H9 (cell line): ENCODE measurements at regions not wholly inside any gene's neighbourhood (a gene's known extent, or its start where the extent isn't known, plus 50 kb on each side); places are given as distances from the start of the nearest gene placed in this dataset.
A peak's percentile ranks its signal among the peaks of the same experiment; 100 is the strongest.
"Not testable (repeated sequence)": the region's sequence is repeated elsewhere in the genome, so short reads cannot be mapped to it uniquely, and the experiment has no call there.

Experiments
- DNase-seq: peaks from one replicate; pipeline ENCODE4 v3.0.0-alpha.2; 2017
- H2AFZ ChIP-seq: one replicate; pipeline ENCODE4 v1.6.1; 2013; ENCODE audit warnings: mild to moderate bottlenecking, low read length, control low read depth, moderate library complexity
- H2AK5ac ChIP-seq: 2 replicates; pipeline ENCODE4 v1.6.1; 2013; ENCODE audit warnings: low read length, control low read depth, mixed read lengths; ENCODE audit not compliant: insufficient read length
- H2BK120ac ChIP-seq: one replicate; pipeline ENCODE4 v1.6.1; 2013; ENCODE audit warnings: low read depth, mild to moderate bottlenecking, low read length, control low read depth, inconsistent platforms; ENCODE audit not compliant: poor library complexity, severe bottlenecking
- H2BK12ac ChIP-seq: 2 replicates; pipeline ENCODE4 v1.6.1; 2013; ENCODE audit warnings: low read length, control low read depth, mixed read lengths, low read depth; ENCODE audit not compliant: insufficient read length
- H2BK15ac ChIP-seq: 2 replicates; pipeline ENCODE4 v1.6.1; 2013; ENCODE audit warnings: low read depth, low read length, control low read depth
- H2BK20ac ChIP-seq: one replicate; pipeline ENCODE4 v1.6.1; 2013; ENCODE audit warnings: low read depth, mild to moderate bottlenecking, low read length, control low read depth, inconsistent platforms; ENCODE audit not compliant: poor library complexity, severe bottlenecking
- H2BK5ac ChIP-seq: 2 replicates; pipeline ENCODE4 v1.6.1; 2013; ENCODE audit warnings: low read length, control low read depth, mixed read lengths; ENCODE audit not compliant: insufficient read length
- H3K14ac ChIP-seq: 2 replicates; pipeline ENCODE4 v1.6.1; 2013; ENCODE audit warnings: low read length, control low read depth; ENCODE audit not compliant: insufficient read depth
- H3K18ac ChIP-seq: 2 replicates; pipeline ENCODE4 v1.6.1; 2013; ENCODE audit warnings: low read depth, mild to moderate bottlenecking, mixed read lengths, low read length, control low read depth; ENCODE audit not compliant: insufficient read length
- H3K23ac ChIP-seq: 2 replicates; pipeline ENCODE4 v1.6.1; 2013; ENCODE audit warnings: low read length, control low read depth, mixed read lengths, low read depth; ENCODE audit not compliant: insufficient read length
- H3K23me2 ChIP-seq: 2 replicates; pipeline ENCODE4 v1.6.1; 2013; ENCODE audit warnings: low read depth, mild to moderate bottlenecking, mixed read lengths, low read length, control low read depth; ENCODE audit not compliant: insufficient read length, poor library complexity, severe bottlenecking
- H3K27ac ChIP-seq: 2 replicates; pipeline ENCODE4 v1.5.1; 2013; ENCODE audit warnings: low read length, control low read depth, mixed read lengths, low read depth; ENCODE audit not compliant: insufficient read length
- H3K27me3 ChIP-seq: 2 replicates; pipeline ENCODE4 v1.6.1; 2013; ENCODE audit warnings: low read length, control low read depth, inconsistent platforms; ENCODE audit not compliant: insufficient read depth
- H3K4ac ChIP-seq: 2 replicates; pipeline ENCODE4 v1.6.1; 2013; ENCODE audit warnings: low read depth, mild to moderate bottlenecking, control low read depth, inconsistent platforms, low read length, moderate library complexity
- H3K4me1 ChIP-seq: 2 replicates; pipeline ENCODE4 v1.6.1; 2013; ENCODE audit warnings: low read length, control low read depth, inconsistent platforms; ENCODE audit not compliant: insufficient read depth
- H3K4me2 ChIP-seq: 2 replicates; pipeline ENCODE4 v1.6.1; 2013; ENCODE audit warnings: low read length, control low read depth, mixed read lengths; ENCODE audit not compliant: insufficient read length, insufficient read depth
- H3K56ac ChIP-seq: 2 replicates; pipeline ENCODE4 v1.6.1; 2013; ENCODE audit warnings: low read depth, mild to moderate bottlenecking, mixed read lengths, low read length, control low read depth; ENCODE audit not compliant: insufficient read length
- H3K79me1 ChIP-seq: 2 replicates; pipeline ENCODE4 v1.6.1; 2013; ENCODE audit warnings: low read depth, mild to moderate bottlenecking, moderate library complexity, low read length, control low read depth, inconsistent platforms; ENCODE audit not compliant: insufficient read depth, poor library complexity, severe bottlenecking
- H3K79me2 ChIP-seq: 2 replicates; pipeline ENCODE4 v1.6.1; 2013; ENCODE audit warnings: low read length, control low read depth, inconsistent platforms; ENCODE audit not compliant: insufficient read depth
- H3K9ac ChIP-seq: 2 replicates; pipeline ENCODE4 v1.6.1; 2013; ENCODE audit warnings: low read length, control low read depth, mixed read lengths; ENCODE audit not compliant: insufficient read length; ENCODE audit errors: extremely low read depth
- H3K9me3 ChIP-seq: one replicate; pipeline ENCODE4 v1.6.1; 2013; ENCODE audit warnings: low read depth, low read length, inconsistent platforms; ENCODE audit not compliant: control insufficient read depth
- H3T11ph ChIP-seq: one replicate; pipeline ENCODE4 v1.6.1; 2013; ENCODE audit warnings: mild to moderate bottlenecking, low read length, control low read depth, inconsistent platforms
- H4K20me1 ChIP-seq: one replicate; pipeline ENCODE4 v1.6.1; 2013; ENCODE audit not compliant: control insufficient read depth, insufficient read length, insufficient read depth
- H4K5ac ChIP-seq: 2 replicates; pipeline ENCODE4 v1.6.1; 2013; ENCODE audit warnings: low read depth, mild to moderate bottlenecking, mixed read lengths, low read length, control low read depth; ENCODE audit not compliant: insufficient read length
- H4K8ac ChIP-seq: replicated peaks from 2 replicates; pipeline ENCODE4 v1.6.1; 2013; ENCODE audit warnings: low read length, control low read depth, mixed read lengths, low read depth; ENCODE audit not compliant: insufficient read length
- H4K91ac ChIP-seq: 2 replicates; pipeline ENCODE4 v1.6.1; 2013; ENCODE audit warnings: low read depth, mild to moderate bottlenecking, moderate library complexity, mixed read lengths, low read length, control low read depth; ENCODE audit not compliant: insufficient read length
- H3K27ac Mint-ChIP-seq, 3 experiments: 2 replicates in 2 of 3; 3 replicates in 1 of 3; pipeline ENCODE4 v1.8.0; 2020 to 2021; ENCODE audit warnings: mixed read lengths in 3 of 3, mild to moderate bottlenecking in 1 of 3, moderate library complexity in 1 of 3
- H3K27me3 Mint-ChIP-seq: 2 replicates; pipeline ENCODE4 v1.8.0; 2021; ENCODE audit warnings: low read depth, mild to moderate bottlenecking, moderate library complexity, mixed read lengths
- H3K36me3 Mint-ChIP-seq, 3 experiments: 2 replicates in 2 of 3; 3 replicates in 1 of 3; pipeline ENCODE4 v1.8.0; 2020 to 2021; ENCODE audit warnings: low read depth in 3 of 3, mixed read lengths in 3 of 3; ENCODE audit not compliant: insufficient read depth in 1 of 3
- H3K4me1 Mint-ChIP-seq, 2 experiments: 2 replicates each; pipeline ENCODE4 v1.8.0; 2020; ENCODE audit warnings: mixed read lengths in 2 of 2
- H3K4me3 Mint-ChIP-seq, 2 experiments: 2 replicates in 1 of 2; 3 replicates in 1 of 2; pipeline ENCODE4 v1.8.0; 2020 to 2021; ENCODE audit warnings: mild to moderate bottlenecking in 2 of 2, mixed read lengths in 2 of 2, moderate library complexity in 1 of 2
- H3K9me3 Mint-ChIP-seq, 2 experiments: 2 replicates in 1 of 2; 3 replicates in 1 of 2; pipeline ENCODE4 v1.8.0; 2020; ENCODE audit warnings: mild to moderate bottlenecking in 2 of 2, mixed read lengths in 2 of 2, moderate library complexity in 1 of 2
- WGBS: extraction: QIAGEN DNeasy Blood & Tissue Kit; methylation state at CpG from one replicate; pipeline ENCODE4 v1.1.7; 2013; ENCODE audit warnings: missing lambda C conversion rate, low lambda C conversion rate, mixed read lengths; ENCODE audit not compliant: insufficient read length; ENCODE audit errors: extremely low coverage; 5-methylcytosine and 5-hydroxymethylcytosine counted together
- TF ChIP-seq, protein P1 (sequence below): fragments of 200-600 bp; sonication (generic); conservative IDR thresholded peaks from 3 replicates; pipeline ENCODE4 v1.8.0; 2021; ENCODE audit warnings: antibody characterized with exemption, mild to moderate bottlenecking

DNA sequence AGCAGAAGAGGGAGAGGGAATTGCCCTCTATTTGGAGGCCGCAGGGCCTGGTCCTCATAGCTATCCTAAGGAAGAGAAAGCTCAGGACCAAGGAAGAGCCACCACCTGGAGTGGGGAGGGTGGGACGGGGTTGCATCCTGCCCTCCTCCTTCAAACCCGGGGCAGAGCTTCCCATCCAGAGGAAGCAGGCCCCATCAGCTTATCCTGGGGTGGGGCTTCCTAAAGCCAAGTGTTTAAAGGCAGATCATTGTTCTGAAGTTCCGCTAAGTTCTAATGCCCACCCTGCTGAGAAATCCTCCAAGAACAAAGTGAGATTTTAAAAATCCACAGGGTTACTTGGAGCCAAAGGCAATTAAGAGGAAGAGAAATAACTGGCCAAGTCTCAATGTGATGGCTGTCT, 210.3 kb downstream of the C9orf152 start:
- no peaks in the 10 kb centered on the region for H3K9me3 ChIP-seq
- no peaks in the 10 kb centered on the region for H3K79me1 ChIP-seq
- H3K27me3 ChIP-seq: no peaks in the 10 kb centered on the region
- no peak overlapping the region for H2AK5ac ChIP-seq
- no peaks in the 10 kb centered on the region for H3K4me1 ChIP-seq
- Mint-ChIP-seq H3K27ac (no peak overlapping the region), H3K9me3 (peaks cover 14 to 24% of the 10 kb centered on the region in 2 experiments; a peak in 4 of 5 replicates), H3K4me3 (no peak overlapping the region), H3K36me3 (peaks cover 8 to 22% (median 15%) of the 10 kb centered on the region in 3 experiments), H3K27me3 (no peaks in the 10 kb centered on the region; the same call in 1 of the 2 replicates), H3K4me1 (peaks cover 2 to 6% of the 10 kb centered on the region in 2 experiments; a peak in 2 of 4 replicates)
- no peak overlapping the region for H3K4ac ChIP-seq
- H2BK15ac ChIP-seq: no peak overlapping the region
- no peak overlapping the region for H2BK12ac ChIP-seq
- no CpG with 5 or more reads among the region's 4 CpGs for WGBS
- H4K8ac ChIP-seq: no peak overlapping the region
- H3T11ph ChIP-seq: no peak overlapping the region
- H3K79me2 ChIP-seq: no peaks in the 10 kb centered on the region
- no peak for DNase-seq
- H3K14ac ChIP-seq: no peak overlapping the region
- H3K23ac ChIP-seq: no peak overlapping the region
- H3K23me2 ChIP-seq: no peaks in the 10 kb centered on the region
- no peak overlapping the region for H2AFZ ChIP-seq
- H2BK5ac ChIP-seq: no peak overlapping the region
- no peak overlapping the region for H3K18ac ChIP-seq
- no peak overlapping the region for H4K5ac ChIP-seq
- no peak overlapping the region for H3K4me2 ChIP-seq
- H3K56ac ChIP-seq: no peak overlapping the region
- no peak overlapping the region for H2BK20ac ChIP-seq
- no peak overlapping the region for H3K9ac ChIP-seq
- TF ChIP-seq, protein P1, sequence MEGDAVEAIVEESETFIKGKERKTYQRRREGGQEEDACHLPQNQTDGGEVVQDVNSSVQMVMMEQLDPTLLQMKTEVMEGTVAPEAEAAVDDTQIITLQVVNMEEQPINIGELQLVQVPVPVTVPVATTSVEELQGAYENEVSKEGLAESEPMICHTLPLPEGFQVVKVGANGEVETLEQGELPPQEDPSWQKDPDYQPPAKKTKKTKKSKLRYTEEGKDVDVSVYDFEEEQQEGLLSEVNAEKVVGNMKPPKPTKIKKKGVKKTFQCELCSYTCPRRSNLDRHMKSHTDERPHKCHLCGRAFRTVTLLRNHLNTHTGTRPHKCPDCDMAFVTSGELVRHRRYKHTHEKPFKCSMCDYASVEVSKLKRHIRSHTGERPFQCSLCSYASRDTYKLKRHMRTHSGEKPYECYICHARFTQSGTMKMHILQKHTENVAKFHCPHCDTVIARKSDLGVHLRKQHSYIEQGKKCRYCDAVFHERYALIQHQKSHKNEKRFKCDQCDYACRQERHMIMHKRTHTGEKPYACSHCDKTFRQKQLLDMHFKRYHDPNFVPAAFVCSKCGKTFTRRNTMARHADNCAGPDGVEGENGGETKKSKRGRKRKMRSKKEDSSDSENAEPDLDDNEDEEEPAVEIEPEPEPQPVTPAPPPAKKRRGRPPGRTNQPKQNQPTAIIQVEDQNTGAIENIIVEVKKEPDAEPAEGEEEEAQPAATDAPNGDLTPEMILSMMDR: no peak
- H2BK120ac ChIP-seq: no peak overlapping the region
- H4K91ac ChIP-seq: no peak overlapping the region
- no peaks in the 10 kb centered on the region for H4K20me1 ChIP-seq
- no peak overlapping the region for H3K27ac ChIP-seq

GRCh38 chr9:110005521-110005920, 202.4 kb downstream of the C9orf152 start:
- not testable (repeated sequence) for H2BK5ac ChIP-seq, H2AK5ac ChIP-seq, H4K91ac ChIP-seq, H3K4me1 ChIP-seq, H2BK15ac ChIP-seq, H3K4me2 ChIP-seq, H3K9ac ChIP-seq, H4K5ac ChIP-seq, H3K18ac ChIP-seq, H3K27ac ChIP-seq, H4K20me1 ChIP-seq, H2AFZ ChIP-seq, H3K79me2 ChIP-seq, DNase-seq, H3K23me2 ChIP-seq, H3K23ac ChIP-seq, H3K4ac ChIP-seq, H3K79me1 ChIP-seq, H3K27me3 ChIP-seq, H3K27me3 Mint-ChIP-seq, H3K27ac Mint-ChIP-seq, H3K14ac ChIP-seq, H2BK120ac ChIP-seq, H2BK12ac ChIP-seq, H2BK20ac ChIP-seq, H3K9me3 ChIP-seq, H3K56ac ChIP-seq, H3T11ph ChIP-seq, H4K8ac ChIP-seq
- Mint-ChIP-seq H3K4me3 (peak overlapping the region in 1 of 2 experiments; percentile 36; a peak in 1 of 5 replicates), H3K9me3 (peaks cover 21 to 24% of the 10 kb centered on the region in 2 experiments), H3K4me1 (peaks cover 12 to 23% of the 10 kb centered on the region in 2 experiments), H3K36me3 (peaks cover 9 to 19% (median 16%) of the 10 kb centered on the region in 3 experiments)
- no CpG with 5 or more reads among the region's 8 CpGs for WGBS
